GM19455 (cell line): ENCODE measurements at regions not wholly inside any gene's neighbourhood (a gene's known extent, or its start where the extent isn't known, plus 50 kb on each side); places are given as distances from the start of the nearest gene placed in this dataset.
"Not testable (repeated sequence)": the region's sequence is repeated elsewhere in the genome, so short reads cannot be mapped to it uniquely, and the experiment has no call there.

Experiments used
- ATAC-seq: cut with Tn5 transposase; IDR thresholded peaks from one replicate; pipeline ENCODE4 v1.9.1; 2021; ENCODE audit not compliant: unreplicated experiment

GRCh38 chr13:71218960-71219359 lies 648.0 kb downstream of the DACH1 start:
- ATAC-seq: no peak

- no peak for ATAC-seq
Measured at GRCh38 chr13:71217827-71218226, 649.2 kb downstream of the DACH1 start.

- no peak for ATAC-seq
Measured at GRCh38 chr13:71214821-71215220, 652.2 kb downstream of the DACH1 start.

GRCh38 chr13:71214357-71214756 lies 652.6 kb downstream of the DACH1 start:
- ATAC-seq: no peak

- ATAC-seq: no peak
Measured at GRCh38 chr13:71213252-71213821, 653.7 kb downstream of the DACH1 start.

- ATAC-seq: no peak
Measured at GRCh38 chr13:71210861-71211260, 656.1 kb downstream of the DACH1 start.

GRCh38 chr13:71209217-71209616 lies 657.8 kb downstream of the DACH1 start:
- no peak for ATAC-seq

- ATAC-seq: not testable (repeated sequence)
Measured at GRCh38 chr13:71184583-71184982, 682.4 kb downstream of the DACH1 start.

GRCh38 chr13:71183352-71183751 lies 683.7 kb downstream of the DACH1 start:
- ATAC-seq: not testable (repeated sequence)

- ATAC-seq: no peak
Measured at GRCh38 chr13:71171740-71172139, 695.3 kb downstream of the DACH1 start.

- no peak for ATAC-seq
Measured at GRCh38 chr13:71169180-71169579, 697.8 kb downstream of the DACH1 start.

GRCh38 chr13:71156550-71156949 lies 710.5 kb downstream of the DACH1 start:
- no peak for ATAC-seq

GRCh38 chr13:71149498-71150363 lies 717.3 kb downstream of the DACH1 start:
- no peak for ATAC-seq

GRCh38 chr13:71149046-71149445 lies 718.0 kb downstream of the DACH1 start:
- no peak for ATAC-seq

- no peak for ATAC-seq
Measured at GRCh38 chr13:71148396-71148795, 718.6 kb downstream of the DACH1 start.

GRCh38 chr13:71144883-71145282 lies 722.1 kb downstream of the DACH1 start:
- ATAC-seq: no peak

- no peak for ATAC-seq
Measured at GRCh38 chr13:71137101-71137500, 729.9 kb downstream of the DACH1 start.

GRCh38 chr13:71124230-71124629 lies 742.8 kb downstream of the DACH1 start:
- ATAC-seq: no peak

GRCh38 chr13:71118779-71119364 lies 748.1 kb downstream of the DACH1 start:
- no peak for ATAC-seq

- ATAC-seq: no peak
Measured at GRCh38 chr13:71117920-71118319, 749.1 kb downstream of the DACH1 start.

GRCh38 chr13:71115301-71115700 lies 751.7 kb downstream of the DACH1 start:
- ATAC-seq: no peak

- ATAC-seq: no peak
Measured at GRCh38 chr13:71096421-71096820, 770.6 kb downstream of the DACH1 start.
